RWPE1 (cell line): ENCODE measurements at regions not wholly inside any gene's neighbourhood (a gene's known extent, or its start where the extent isn't known, plus 50 kb on each side); places are given as distances from the start of the nearest gene placed in this dataset.

Source experiments
- CTCF ChIA-PET: fragments of 350-600 bp; sonication (Branson Sonifier 250); formaldehyde crosslinking; extraction: SDS; loops from one replicate; lab custom pipeline; 2021; lab: Yijun Ruan, JAX
- POLR2A ChIA-PET: fragments of 400-600 bp; formaldehyde crosslinking; extraction: SDS; loops from one replicate; lab custom pipeline; 2020; ENCODE audit warnings: antibody characterized with exemption; ENCODE audit not compliant: low non-redundant PET; lab: Yijun Ruan, JAX
- DNase-seq: peaks from one replicate; pipeline ENCODE4 v3.0.0; 2012; ENCODE audit warnings: low spot score
- H3K27ac ChIP-seq: fragments of 450-650 bp; 2 replicates; pipeline ENCODE4 v1.5.1; 2017
- CTCF ChIP-seq: fragments of 450-650 bp; conservative IDR thresholded peaks from 2 replicates; pipeline ENCODE4 v1.5.1; 2017; ENCODE audit warnings: low read depth, mild to moderate bottlenecking

- H3K27ac ChIP-seq = no peak overlapping the region
- POLR2A ChIA-PET = no interaction called here
- TF ChIP-seq CTCF = no peak
- no peak for DNase-seq
- CTCF ChIA-PET = interaction anchor here (0.6 kb wide), 1 partner anchor 209 kb away, joined by 5 read pairs; no protein-coding TSS in a partner anchor
Observed at GRCh38 chr5:97449172-97449571, 266.1 kb upstream of the RIOK2 start.

GRCh38 chr5:97452646-97453045 lies 269.6 kb upstream of the RIOK2 start:
- CTCF ChIA-PET = interaction anchor here (0.7 kb wide), 1 partner anchor 113 kb away, joined by 3 read pairs; no protein-coding TSS in a partner anchor

GRCh38 chr5:97453263-97453662 lies 270.2 kb upstream of the RIOK2 start:
- ChIA-PET POLR2A (no interaction called here), CTCF (no interaction called here)
- no peak for TF ChIP-seq CTCF
- H3K27ac ChIP-seq = no peak overlapping the region
- DNase-seq = no peak

More at GRCh38 chr5:97452646-97453045, 269.6 kb upstream of the RIOK2 start:
- DNase-seq = no peak
- TF ChIP-seq CTCF = no peak
- H3K27ac ChIP-seq = no peak overlapping the region
- POLR2A ChIA-PET = no interaction called here

- ChIA-PET CTCF (interaction anchor here (0.6 kb wide), 2 partner anchors 24 to 989 kb away, joined by 3 to 5 read pairs; no protein-coding TSS in a partner anchor), POLR2A (no interaction called here)
- no peak for TF ChIP-seq CTCF
- DNase-seq = no peak
- no peak overlapping the region for H3K27ac ChIP-seq
Observed at GRCh38 chr5:97454015-97454414, 271.0 kb upstream of the RIOK2 start.

- no peak overlapping the region for H3K27ac ChIP-seq
- DNase-seq = no peak
- no peak for TF ChIP-seq CTCF
- POLR2A ChIA-PET = no interaction called here
- CTCF ChIA-PET = no interaction called here
Observed at GRCh38 chr5:97455996-97456395, 272.9 kb upstream of the RIOK2 start.

GRCh38 chr5:97458851-97459250 lies 275.8 kb upstream of the RIOK2 start:
- H3K27ac ChIP-seq = no peak overlapping the region
- no peak for TF ChIP-seq CTCF
- ChIA-PET POLR2A (no interaction called here), CTCF (no interaction called here)
- no peak for DNase-seq
